Transverse colon (tissue), 4 donors: ENCODE measurements at regions not wholly inside any gene's neighbourhood (a gene's known extent, or its start where the extent isn't known, plus 50 kb on each side); places are given as distances from the start of the nearest gene placed in this dataset.
A peak's percentile ranks its signal among the peaks of the same experiment; 100 is the strongest.

ENCODE experiments used
- DNase-seq: peaks from one replicate; pipeline ENCODE4 v3.0.0-alpha.2; 2019
- H3K27ac ChIP-seq, 4 donors: fragments of 200-600 bp; sonication (generic); 2 replicates each; pipeline ENCODE4 v1.5.1; 2016 to 2018; ENCODE audit warnings: inconsistent platforms in 4 of 4
- H3K27me3 ChIP-seq: fragments of 200-600 bp; sonication (generic); 2 replicates; pipeline ENCODE4 v1.5.1; 2017; ENCODE audit warnings: inconsistent platforms
- H3K36me3 ChIP-seq, 4 donors: fragments of 200-600 bp; sonication (generic); 2 replicates each; pipeline ENCODE4 v1.5.1; 2017 to 2019; ENCODE audit warnings: inconsistent platforms in 4 of 4
- H3K4me1 ChIP-seq, 4 donors: fragments of 200-600 bp; sonication (generic); 2 replicates each; pipeline ENCODE4 v1.5.1; 2017 to 2020; ENCODE audit warnings: inconsistent platforms in 4 of 4
- H3K4me3 ChIP-seq, 4 donors: fragments of 200-600 bp; sonication (generic); 1 replicate in 1 of 4; 2 replicates in 3 of 4; pipeline versions ENCODE4 v1.5.1 to v1.6.1; 2017 to 2019; ENCODE audit warnings: inconsistent platforms in 4 of 4
- H3K9me3 ChIP-seq, 2 donors: fragments of 200-600 bp; sonication (generic); 2 replicates each; pipeline ENCODE4 v1.5.1; 2017 to 2019; ENCODE audit warnings: inconsistent platforms in 2 of 2
- CTCF ChIP-seq, 5 experiments: fragments of 200-600 bp in 3 of 5; fragments of 450-650 bp in 2 of 5; sonication (generic) in 3 of 5; IDR thresholded peaks; 1 replicate in 2 of 5; 2 replicates in 3 of 5; pipeline ENCODE4 v1.5.1; 2016 to 2017; ENCODE audit warnings: antibody characterized with exemption in 5 of 5, inconsistent platforms in 3 of 5, mild to moderate bottlenecking in 2 of 5, moderate library complexity in 1 of 5
- EP300 ChIP-seq: sonication (generic); formaldehyde crosslinking; IDR thresholded peaks from one replicate; pipeline ENCODE4 v1.6.1; 2017; ENCODE audit warnings: antibody characterized with exemption, low read depth
- POLR2A ChIP-seq: fragments of 450-650 bp; IDR thresholded peaks from one replicate; pipeline ENCODE4 v1.6.1; 2016; ENCODE audit warnings: antibody characterized with exemption, mild to moderate bottlenecking, moderate library complexity
- POLR2AphosphoS5 ChIP-seq, 3 donors: sonication (generic); formaldehyde crosslinking; IDR thresholded peaks; one replicate each; pipeline ENCODE4 v1.6.1; 2016; ENCODE audit warnings: antibody characterized with exemption in 3 of 3
- whole genome bisulfite sequencing, 2 donors: methylation state at CpG; one replicate each; pipeline ENCODE4 v1.1.5; 2018; ENCODE audit warnings: low coverage in 1 of 2; 5-methylcytosine and 5-hydroxymethylcytosine counted together
- in situ Hi-C, 4 donors: fragments of 200-750 bp; cut with MboI; loops; one replicate each; pipeline versions ENCODE4 v1.15.0 to v1.15.1; 2017; ENCODE audit warnings: low sequenced_read_pairs in 3 of 4, low pct_ligation_motif_present in 1 of 4, low pct_unique_long_range_greater_than_20kb in 1 of 4
- intact Hi-C: fragments of 100-400 bp; cut with DNase I; formaldehyde crosslinking; loops from one replicate; pipeline ENCODE4 v1.15.1; 2023; ENCODE audit warnings: low total_unique reads

GRCh38 chr14:38808734-38809455, 294.1 kb downstream of the SEC23A start:
- in situ Hi-C loops, result no loop called here
- WGBS, 2 donors, result 0 to 71% methylated on average over 1 to 7 of the region's 7 CpGs
- TF ChIP-seq POLR2A (peak; percentile 46), CTCF (IDR thresholded peaks at IDR 0.05) (peak in 3 of 5 experiments; percentile 16 to 31 (median 21)), EP300 (no peak), POLR2AphosphoS5 (IDR thresholded peaks at IDR 0.05) (peak in 2 of 3 donors; percentile 47 to 52)
- Histone ChIP-seq H3K36me3 (no peaks in the 10 kb centered on the region), H3K9me3 (no peaks in the 10 kb centered on the region), H3K27ac (peak overlapping the region; percentile 69 to 86 (median 76)), H3K27me3 (no peaks in the 10 kb centered on the region), H3K4me1 (peaks cover 0 to 7% (median 3%) of the 10 kb centered on the region in 4 donors), H3K4me3 (no peak overlapping the region)
- DNase-seq, result peak; percentile 86
- intact Hi-C loops, result no loop called here

- Histone ChIP-seq H3K9me3 (peaks cover 12 to 16% of the 10 kb centered on the region in 2 donors), H3K27ac (no peak overlapping the region), H3K27me3 (no peaks in the 10 kb centered on the region), H3K4me3 (no peak overlapping the region), H3K36me3 (no peaks in the 10 kb centered on the region), H3K4me1 (no peaks in the 10 kb centered on the region)
- no peak for TF ChIP-seq CTCF (IDR thresholded peaks at IDR 0.05)
- TF ChIP-seq POLR2AphosphoS5 (IDR thresholded peaks at IDR 0.05), result no peak
- no peak for TF ChIP-seq EP300
- 63 to 71% methylated on average over 2 of the region's 2 CpGs for WGBS, 2 donors
- intact Hi-C loops, result no loop called here
- no peak for DNase-seq
- in situ Hi-C loops, result no loop called here
Observed at GRCh38 chr14:38799671-38800070, 303.4 kb downstream of the SEC23A start.

GRCh38 chr14:38794677-38795076, 308.4 kb downstream of the SEC23A start:
- intact Hi-C loops, result no loop called here
- TF ChIP-seq POLR2AphosphoS5 (IDR thresholded peaks at IDR 0.05), result no peak
- TF ChIP-seq CTCF (IDR thresholded peaks at IDR 0.05), result no peak
- TF ChIP-seq EP300, result no peak
- no peak for TF ChIP-seq POLR2A

GRCh38 chr14:38791862-38792261, 311.2 kb downstream of the SEC23A start:
- no peak overlapping the region for H3K27ac ChIP-seq
- in situ Hi-C loops, result no loop called here
- no peak overlapping the region for H3K4me3 ChIP-seq
- 84 to 94% methylated on average over 3 of the region's 3 CpGs for WGBS, 2 donors
- no peak for DNase-seq
- H3K4me1 ChIP-seq, result no peaks in the 10 kb centered on the region
- intact Hi-C loops, result no loop called here
- H3K36me3 ChIP-seq, result no peaks in the 10 kb centered on the region
- no peaks in the 10 kb centered on the region for H3K27me3 ChIP-seq
- H3K9me3 ChIP-seq, result no peaks in the 10 kb centered on the region
- TF ChIP-seq POLR2A, result no peak

More at GRCh38 chr14:38794677-38795076, 308.4 kb downstream of the SEC23A start:
- in situ Hi-C loops, result no loop called here
- Histone ChIP-seq H3K36me3 (no peaks in the 10 kb centered on the region), H3K27me3 (no peaks in the 10 kb centered on the region), H3K9me3 (no peaks in the 10 kb centered on the region), H3K4me1 (no peaks in the 10 kb centered on the region), H3K4me3 (no peak overlapping the region), H3K27ac (no peak overlapping the region)
- DNase-seq, result no peak

- no peaks in the 10 kb centered on the region for H3K36me3 ChIP-seq
- WGBS, 2 donors, result 78 to 81% methylated on average over 3 of the region's 3 CpGs
- H3K4me3 ChIP-seq, result no peak overlapping the region
- intact Hi-C loops, result no loop called here
- H3K27me3 ChIP-seq, result no peaks in the 10 kb centered on the region
- no peaks in the 10 kb centered on the region for H3K9me3 ChIP-seq
- in situ Hi-C loops, result no loop called here
- no peak overlapping the region for H3K27ac ChIP-seq
- H3K4me1 ChIP-seq, result no peaks in the 10 kb centered on the region
- no peak for TF ChIP-seq POLR2AphosphoS5 (IDR thresholded peaks at IDR 0.05)
- no peak for TF ChIP-seq EP300
- no peak for TF ChIP-seq POLR2A
- no peak for TF ChIP-seq CTCF (IDR thresholded peaks at IDR 0.05)
- no peak for DNase-seq
Observed at GRCh38 chr14:38790916-38791315, 312.1 kb downstream of the SEC23A start.
